GM23338 (cell line): ENCODE measurements at regions not wholly inside any gene's neighbourhood (a gene's known extent, or its start where the extent isn't known, plus 50 kb on each side); places are given as distances from the start of the nearest gene placed in this dataset.

ENCODE experiments used
- ATAC-seq: fragments of 200-7000 bp; cut with Tn5 transposase; 3 replicates; pipeline ENCODE4 v1.9.1; 2020
- DNase-seq: peaks from one replicate; pipeline ENCODE4 v3.0.0-alpha.2; 2015; ENCODE audit warnings: low spot score
- H2AFZ ChIP-seq: fragments of 200-600 bp; sonication (generic); 2 replicates; pipeline ENCODE4 v1.8.0; 2016; ENCODE audit warnings: antibody characterized with exemption, mild to moderate bottlenecking, moderate library complexity
- H3F3A ChIP-seq: fragments of 200-600 bp; sonication (generic); replicated peaks from 2 replicates; pipeline ENCODE4 v1.8.0; 2017; ENCODE audit warnings: antibody characterized with exemption, mixed run types, low read depth
- H3K27ac ChIP-seq: fragments of 200-600 bp; sonication (generic); 2 replicates; pipeline ENCODE4 v1.6.1; 2016; ENCODE audit warnings: low read depth
- H3K27me3 ChIP-seq: fragments of 200-600 bp; sonication (generic); 2 replicates; pipeline ENCODE4 v1.8.0; 2016; ENCODE audit warnings: mild to moderate bottlenecking, mixed run types, moderate library complexity; ENCODE audit not compliant: insufficient read depth
- H3K36me3 ChIP-seq: fragments of 200-600 bp; sonication (generic); 2 replicates; pipeline ENCODE4 v1.8.0; 2016; ENCODE audit warnings: mild to moderate bottlenecking; ENCODE audit not compliant: insufficient read depth
- H3K4me1 ChIP-seq: fragments of 200-600 bp; sonication (generic); 2 replicates; pipeline ENCODE4 v1.8.0; 2016; ENCODE audit warnings: mild to moderate bottlenecking, moderate library complexity; ENCODE audit not compliant: insufficient read depth
- H3K4me2 ChIP-seq: fragments of 200-600 bp; sonication (generic); 2 replicates; pipeline ENCODE4 v1.7.1; 2017; ENCODE audit warnings: mixed run types
- H3K4me3 ChIP-seq: fragments of 200-600 bp; sonication (generic); 2 replicates; pipeline ENCODE4 v1.6.1; 2016; ENCODE audit warnings: mixed run types
- H3K79me2 ChIP-seq: fragments of 200-600 bp; sonication (generic); replicated peaks from 2 replicates; pipeline ENCODE4 v1.8.0; 2017; ENCODE audit warnings: mild to moderate bottlenecking; ENCODE audit not compliant: insufficient read depth
- H3K9me2 ChIP-seq: fragments of 200-600 bp; sonication (generic); 2 replicates; pipeline ENCODE4 v1.8.0; 2017; ENCODE audit not compliant: insufficient read depth
- H4K20me1 ChIP-seq: fragments of 200-600 bp; sonication (generic); replicated peaks from 2 replicates; pipeline ENCODE4 v1.8.0; 2017; ENCODE audit warnings: mild to moderate bottlenecking; ENCODE audit not compliant: insufficient read depth
- H3K27ac Mint-ChIP-seq: 2 replicates; pipeline ENCODE4 v1.8.0; 2020; ENCODE audit warnings: inconsistent platforms, mild to moderate bottlenecking, moderate library complexity, mixed read lengths
- H3K27me3 Mint-ChIP-seq: 3 replicates; pipeline ENCODE4 v1.8.0; 2022; ENCODE audit warnings: low read depth, mild to moderate bottlenecking, moderate library complexity, mixed read lengths, inconsistent platforms; ENCODE audit not compliant: insufficient read depth, poor library complexity
- H3K36me3 Mint-ChIP-seq: 3 replicates; pipeline ENCODE4 v1.8.0; 2021; ENCODE audit warnings: low read depth, mild to moderate bottlenecking, inconsistent platforms, moderate library complexity, mixed read lengths
- H3K4me1 Mint-ChIP-seq: 3 replicates; pipeline ENCODE4 v1.8.0; 2020; ENCODE audit warnings: mild to moderate bottlenecking, inconsistent platforms, mixed read lengths
- H3K4me3 Mint-ChIP-seq: 3 replicates; pipeline ENCODE4 v1.8.0; 2021; ENCODE audit warnings: moderate library complexity, mild to moderate bottlenecking, inconsistent platforms, mixed read lengths
- H3K9me3 Mint-ChIP-seq: 3 replicates; pipeline ENCODE4 v1.8.0; 2020; ENCODE audit warnings: moderate library complexity, mild to moderate bottlenecking, inconsistent platforms, mixed read lengths
- CREB1 ChIP-seq: fragments of 250-450 bp; sonication (Bioruptor Pico); IDR thresholded peaks from 2 replicates; pipeline ENCODE4 v1.5.0; 2020; ENCODE audit warnings: low read depth, mild to moderate bottlenecking, moderate library complexity
- ETS1 ChIP-seq: IDR thresholded peaks from 2 replicates; pipeline ENCODE4 v1.6.1; 2016; ENCODE audit warnings: antibody characterized with exemption
- EZH2 ChIP-seq: fragments of 200-600 bp; sonication (generic); IDR thresholded peaks from one replicate; pipeline ENCODE4 v1.8.0; 2017; ENCODE audit warnings: antibody characterized with exemption, mild to moderate bottlenecking, low read depth; ENCODE audit not compliant: unreplicated experiment
- EZH2phosphoT487 ChIP-seq: fragments of 200-600 bp; sonication (generic); IDR thresholded peaks from one replicate; pipeline ENCODE4 v1.8.1; 2018; ENCODE audit warnings: antibody characterized with exemption; ENCODE audit not compliant: unreplicated experiment
- POLR2AphosphoS5 ChIP-seq: IDR thresholded peaks from 2 replicates; pipeline ENCODE4 v1.6.1; 2016; ENCODE audit warnings: antibody characterized with exemption, low read depth
- TF ChIP-seq, protein P1 (sequence below), 2 experiments: fragments of 200-600 bp in 1 of 2; sonication (generic) in 1 of 2; conservative IDR thresholded peaks; 2 replicates each; pipeline versions ENCODE4 v1.5.1 to v1.6.1; 2016 to 2017; ENCODE audit warnings: antibody characterized with exemption in 2 of 2, low read depth in 2 of 2, mild to moderate bottlenecking in 2 of 2, moderate library complexity in 1 of 2
- TF ChIP-seq, protein P2 (sequence below): fragments of 250-450 bp; sonication (Bioruptor Pico); IDR thresholded peaks from 2 replicates; pipeline ENCODE4 v1.5.0; 2020; ENCODE audit warnings: mild to moderate bottlenecking, moderate library complexity

DNA sequence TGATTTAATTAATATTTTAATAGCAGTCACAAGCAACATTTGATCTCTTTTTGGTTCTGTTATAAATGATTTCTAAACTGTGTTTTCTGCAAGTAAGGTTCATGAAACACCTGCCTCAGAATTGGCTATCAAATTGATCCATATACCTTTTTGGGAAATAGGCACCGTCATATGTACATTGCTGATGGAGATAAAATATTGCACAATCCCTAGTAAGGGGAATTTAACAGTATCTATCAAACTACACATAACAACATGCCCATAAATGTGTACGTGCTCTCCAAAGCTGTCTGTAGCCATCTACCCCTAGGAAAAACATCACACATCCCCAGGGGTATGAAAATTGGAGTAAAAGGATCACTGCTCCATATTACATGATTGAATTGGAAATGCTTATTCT is 167.3 kb upstream of the CPNE8 start:
- Histone ChIP-seq H3F3A (no peaks in the 10 kb centered on the region), H3K27me3 (no peaks in the 10 kb centered on the region), H4K20me1 (no peaks in the 10 kb centered on the region), H3K4me1 (no peaks in the 10 kb centered on the region), H3K9me2 (no peaks in the 10 kb centered on the region), H3K4me3 (no peak overlapping the region), H3K79me2 (no peaks in the 10 kb centered on the region), H3K4me2 (no peak overlapping the region), H2AFZ (no peak overlapping the region), H3K27ac (no peak overlapping the region), H3K36me3 (no peaks in the 10 kb centered on the region)
- Mint-ChIP-seq H3K27ac (no peak overlapping the region), H3K4me1 (no peaks in the 10 kb centered on the region), H3K4me3 (no peak overlapping the region), H3K36me3 (no peaks in the 10 kb centered on the region), H3K27me3 (no peaks in the 10 kb centered on the region), H3K9me3 (no peaks in the 10 kb centered on the region)
- DNase-seq = no peak
- TF ChIP-seq, protein P1, sequence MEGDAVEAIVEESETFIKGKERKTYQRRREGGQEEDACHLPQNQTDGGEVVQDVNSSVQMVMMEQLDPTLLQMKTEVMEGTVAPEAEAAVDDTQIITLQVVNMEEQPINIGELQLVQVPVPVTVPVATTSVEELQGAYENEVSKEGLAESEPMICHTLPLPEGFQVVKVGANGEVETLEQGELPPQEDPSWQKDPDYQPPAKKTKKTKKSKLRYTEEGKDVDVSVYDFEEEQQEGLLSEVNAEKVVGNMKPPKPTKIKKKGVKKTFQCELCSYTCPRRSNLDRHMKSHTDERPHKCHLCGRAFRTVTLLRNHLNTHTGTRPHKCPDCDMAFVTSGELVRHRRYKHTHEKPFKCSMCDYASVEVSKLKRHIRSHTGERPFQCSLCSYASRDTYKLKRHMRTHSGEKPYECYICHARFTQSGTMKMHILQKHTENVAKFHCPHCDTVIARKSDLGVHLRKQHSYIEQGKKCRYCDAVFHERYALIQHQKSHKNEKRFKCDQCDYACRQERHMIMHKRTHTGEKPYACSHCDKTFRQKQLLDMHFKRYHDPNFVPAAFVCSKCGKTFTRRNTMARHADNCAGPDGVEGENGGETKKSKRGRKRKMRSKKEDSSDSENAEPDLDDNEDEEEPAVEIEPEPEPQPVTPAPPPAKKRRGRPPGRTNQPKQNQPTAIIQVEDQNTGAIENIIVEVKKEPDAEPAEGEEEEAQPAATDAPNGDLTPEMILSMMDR (conservative IDR thresholded peaks at IDR 0.05; ENCODE audit: low read depth in 2 of 2) = no peak
- TF ChIP-seq ETS1 = no peak
- no peak for TF ChIP-seq EZH2
- no peak for TF ChIP-seq CREB1 (CRISPR knock-in tag)
- TF ChIP-seq, protein P2, sequence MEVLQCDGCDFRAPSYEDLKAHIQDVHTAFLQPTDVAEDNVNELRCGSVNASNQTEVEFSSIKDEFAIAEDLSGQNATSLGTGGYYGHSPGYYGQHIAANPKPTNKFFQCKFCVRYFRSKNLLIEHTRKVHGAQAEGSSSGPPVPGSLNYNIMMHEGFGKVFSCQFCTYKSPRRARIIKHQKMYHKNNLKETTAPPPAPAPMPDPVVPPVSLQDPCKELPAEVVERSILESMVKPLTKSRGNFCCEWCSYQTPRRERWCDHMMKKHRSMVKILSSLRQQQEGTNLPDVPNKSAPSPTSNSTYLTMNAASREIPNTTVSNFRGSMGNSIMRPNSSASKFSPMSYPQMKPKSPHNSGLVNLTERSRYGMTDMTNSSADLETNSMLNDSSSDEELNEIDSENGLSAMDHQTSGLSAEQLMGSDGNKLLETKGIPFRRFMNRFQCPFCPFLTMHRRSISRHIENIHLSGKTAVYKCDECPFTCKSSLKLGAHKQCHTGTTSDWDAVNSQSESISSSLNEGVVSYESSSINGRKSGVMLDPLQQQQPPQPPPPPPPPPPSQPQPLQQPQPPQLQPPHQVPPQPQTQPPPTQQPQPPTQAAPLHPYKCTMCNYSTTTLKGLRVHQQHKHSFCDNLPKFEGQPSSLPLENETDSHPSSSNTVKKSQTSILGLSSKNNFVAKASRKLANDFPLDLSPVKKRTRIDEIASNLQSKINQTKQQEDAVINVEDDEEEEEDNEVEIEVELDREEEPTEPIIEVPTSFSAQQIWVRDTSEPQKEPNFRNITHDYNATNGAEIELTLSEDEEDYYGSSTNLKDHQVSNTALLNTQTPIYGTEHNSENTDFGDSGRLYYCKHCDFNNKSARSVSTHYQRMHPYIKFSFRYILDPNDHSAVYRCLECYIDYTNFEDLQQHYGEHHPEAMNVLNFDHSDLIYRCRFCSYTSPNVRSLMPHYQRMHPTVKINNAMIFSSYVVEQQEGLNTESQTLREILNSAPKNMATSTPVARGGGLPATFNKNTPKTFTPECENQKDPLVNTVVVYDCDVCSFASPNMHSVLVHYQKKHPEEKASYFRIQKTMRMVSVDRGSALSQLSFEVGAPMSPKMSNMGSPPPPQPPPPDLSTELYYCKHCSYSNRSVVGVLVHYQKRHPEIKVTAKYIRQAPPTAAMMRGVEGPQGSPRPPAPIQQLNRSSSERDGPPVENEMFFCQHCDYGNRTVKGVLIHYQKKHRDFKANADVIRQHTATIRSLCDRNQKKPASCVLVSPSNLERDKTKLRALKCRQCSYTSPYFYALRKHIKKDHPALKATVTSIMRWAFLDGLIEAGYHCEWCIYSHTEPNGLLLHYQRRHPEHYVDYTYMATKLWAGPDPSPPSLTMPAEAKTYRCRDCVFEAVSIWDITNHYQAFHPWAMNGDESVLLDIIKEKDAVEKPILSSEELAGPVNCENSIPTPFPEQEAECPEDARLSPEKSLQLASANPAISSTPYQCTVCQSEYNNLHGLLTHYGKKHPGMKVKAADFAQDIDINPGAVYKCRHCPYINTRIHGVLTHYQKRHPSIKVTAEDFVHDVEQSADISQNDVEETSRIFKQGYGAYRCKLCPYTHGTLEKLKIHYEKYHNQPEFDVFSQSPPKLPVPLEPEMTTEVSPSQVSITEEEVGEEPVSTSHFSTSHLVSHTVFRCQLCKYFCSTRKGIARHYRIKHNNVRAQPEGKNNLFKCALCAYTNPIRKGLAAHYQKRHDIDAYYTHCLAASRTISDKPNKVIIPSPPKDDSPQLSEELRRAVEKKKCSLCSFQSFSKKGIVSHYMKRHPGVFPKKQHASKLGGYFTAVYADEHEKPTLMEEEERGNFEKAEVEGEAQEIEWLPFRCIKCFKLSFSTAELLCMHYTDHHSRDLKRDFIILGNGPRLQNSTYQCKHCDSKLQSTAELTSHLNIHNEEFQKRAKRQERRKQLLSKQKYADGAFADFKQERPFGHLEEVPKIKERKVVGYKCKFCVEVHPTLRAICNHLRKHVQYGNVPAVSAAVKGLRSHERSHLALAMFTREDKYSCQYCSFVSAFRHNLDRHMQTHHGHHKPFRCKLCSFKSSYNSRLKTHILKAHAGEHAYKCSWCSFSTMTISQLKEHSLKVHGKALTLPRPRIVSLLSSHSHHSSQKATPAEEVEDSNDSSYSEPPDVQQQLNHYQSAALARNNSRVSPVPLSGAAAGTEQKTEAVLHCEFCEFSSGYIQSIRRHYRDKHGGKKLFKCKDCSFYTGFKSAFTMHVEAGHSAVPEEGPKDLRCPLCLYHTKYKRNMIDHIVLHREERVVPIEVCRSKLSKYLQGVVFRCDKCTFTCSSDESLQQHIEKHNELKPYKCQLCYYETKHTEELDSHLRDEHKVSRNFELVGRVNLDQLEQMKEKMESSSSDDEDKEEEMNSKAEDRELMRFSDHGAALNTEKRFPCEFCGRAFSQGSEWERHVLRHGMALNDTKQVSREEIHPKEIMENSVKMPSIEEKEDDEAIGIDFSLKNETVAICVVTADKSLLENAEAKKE (CRISPR knock-in tag) = no peak
- no peak for TF ChIP-seq POLR2AphosphoS5
- no peak for TF ChIP-seq EZH2phosphoT487
- no peak for ATAC-seq
